IMR-90 (cell line): ENCODE measurements at regions not wholly inside any gene's neighbourhood (a gene's known extent, or its start where the extent isn't known, plus 50 kb on each side); places are given as distances from the start of the nearest gene placed in this dataset.
A peak's percentile ranks its signal among the peaks of the same experiment; 100 is the strongest.

Experiments
- ATAC-seq: fragments of 200-7000 bp; cut with Tn5 transposase; 2 replicates; pipeline ENCODE4 v1.9.1; 2020; ENCODE audit warnings: low read depth, mild to moderate bottlenecking, moderate library complexity
- BruUV-seq: library from RNA; stranded (reverse); fragments of 400-500 nt; replicated peaks from 2 replicates; lab custom pipeline; 2021; lab: Mats Ljungman, UMichigan
- CTCF ChIA-PET: fragments of 300-600 bp; formaldehyde crosslinking; extraction: SDS; loops from one replicate; lab custom pipeline; 2021; ENCODE audit warnings: antibody characterized with exemption; lab: Yijun Ruan, JAX
- POLR2A ChIA-PET: fragments of 300-600 bp; sonication (Branson Sonifier 250); formaldehyde crosslinking; loops from one replicate; lab custom pipeline; 2022; ENCODE audit warnings: antibody characterized with exemption; ENCODE audit not compliant: unreplicated experiment; lab: Charles Lee
- DNase-seq: peaks from one replicate; pipeline ENCODE4 v3.0.0; 2013
- H2AFZ ChIP-seq: replicated peaks from 2 replicates; pipeline ENCODE3; 2013; ENCODE audit warnings: low read length, mild to moderate bottlenecking; ENCODE audit not compliant: poor library complexity
- H2AK5ac ChIP-seq: 2 replicates; pipeline ENCODE4 v1.6.1; 2013; ENCODE audit warnings: low read depth, low read length, inconsistent platforms
- H2AK9ac ChIP-seq: replicated peaks from 2 replicates; pipeline ENCODE3; 2013; ENCODE audit warnings: mild to moderate bottlenecking, low read depth, low read length, moderate library complexity; ENCODE audit not compliant: poor library complexity
- H2BK120ac ChIP-seq: 2 replicates; pipeline ENCODE4 v1.6.1; 2013; ENCODE audit warnings: low read depth, low read length, inconsistent platforms
- H2BK15ac ChIP-seq: 3 replicates; pipeline ENCODE4 v1.6.1; 2013; ENCODE audit warnings: low read depth, low read length, inconsistent platforms
- H2BK20ac ChIP-seq: 2 replicates; pipeline ENCODE4 v1.6.1; 2013; ENCODE audit warnings: low read depth, mild to moderate bottlenecking, inconsistent platforms, low read length, moderate library complexity
- H2BK5ac ChIP-seq: 2 replicates; pipeline ENCODE4 v1.6.1; 2013; ENCODE audit warnings: mild to moderate bottlenecking, low read depth, low read length, inconsistent platforms; ENCODE audit not compliant: poor library complexity, severe bottlenecking
- H3K14ac ChIP-seq: replicated peaks from 2 replicates; pipeline ENCODE4 v1.6.1; 2013; ENCODE audit warnings: low read depth, low read length, inconsistent platforms
- H3K18ac ChIP-seq: 2 replicates; pipeline ENCODE4 v1.6.1; 2013; ENCODE audit warnings: low read depth, low read length, control low read depth
- H3K23ac ChIP-seq: 2 replicates; pipeline ENCODE4 v1.6.1; 2013; ENCODE audit warnings: low read depth, low read length, inconsistent platforms
- H3K27ac ChIP-seq: 2 replicates; pipeline ENCODE4 v1.5.1; 2013; ENCODE audit warnings: mild to moderate bottlenecking, control low read depth, low read length; ENCODE audit not compliant: insufficient read depth
- H3K27me3 ChIP-seq: 2 replicates; pipeline ENCODE4 v1.6.1; 2013; ENCODE audit warnings: low read length; ENCODE audit not compliant: control insufficient read depth, insufficient read depth
- H3K36me3 ChIP-seq: 2 replicates; pipeline ENCODE4 v1.6.1; 2013; ENCODE audit warnings: low read length, mixed read lengths; ENCODE audit not compliant: control insufficient read depth, insufficient read depth
- H3K4ac ChIP-seq: 2 replicates; pipeline ENCODE4 v1.6.1; 2013; ENCODE audit warnings: low read depth, low read length, inconsistent platforms
- H3K4me1 ChIP-seq: 2 replicates; pipeline ENCODE4 v1.6.1; 2013; ENCODE audit warnings: low read length, mixed read lengths; ENCODE audit not compliant: control insufficient read depth, insufficient read depth
- H3K4me2 ChIP-seq: 2 replicates; pipeline ENCODE4 v1.6.1; 2013; ENCODE audit warnings: low read depth, mild to moderate bottlenecking, control low read depth, low read length, moderate library complexity
- H3K4me3 ChIP-seq: 2 replicates; pipeline ENCODE4 v1.5.1; 2013; ENCODE audit warnings: low read depth, mild to moderate bottlenecking, control low read depth, low read length, moderate library complexity; ENCODE audit not compliant: insufficient read depth
- H3K56ac ChIP-seq: 2 replicates; pipeline ENCODE4 v1.6.1; 2013; ENCODE audit warnings: low read length, inconsistent platforms; ENCODE audit not compliant: insufficient read depth; ENCODE audit errors: extremely low read depth
- H3K79me1 ChIP-seq, 2 experiments: 2 replicates each; pipeline ENCODE4 v1.6.1; 2013; ENCODE audit warnings: low read length in 2 of 2, inconsistent platforms in 1 of 2, low read depth in 1 of 2
- H3K9ac ChIP-seq: 2 replicates; pipeline ENCODE4 v1.6.1; 2013; ENCODE audit warnings: low read depth, low read length, control low read depth
- H3K9me1 ChIP-seq: 2 replicates; pipeline ENCODE4 v1.6.1; 2013; ENCODE audit warnings: low read length, inconsistent platforms; ENCODE audit not compliant: insufficient read depth
- H3K9me3 ChIP-seq: 2 replicates; pipeline ENCODE4 v1.6.1; 2013; ENCODE audit warnings: low read length; ENCODE audit not compliant: control insufficient read depth, insufficient read depth
- H4K20me1 ChIP-seq: 2 replicates; pipeline ENCODE4 v1.6.1; 2013; ENCODE audit warnings: low read length, inconsistent platforms; ENCODE audit not compliant: insufficient read depth
- H4K5ac ChIP-seq: 2 replicates; pipeline ENCODE4 v1.6.1; 2013; ENCODE audit warnings: mild to moderate bottlenecking, low read depth, low read length, control low read depth
- H4K8ac ChIP-seq, 2 experiments: 2 replicates each; pipeline ENCODE4 v1.6.1; 2013; ENCODE audit warnings: low read depth in 2 of 2, low read length in 2 of 2, control low read depth in 1 of 2, inconsistent platforms in 1 of 2
- H4K91ac ChIP-seq: 2 replicates; pipeline ENCODE4 v1.6.1; 2013; ENCODE audit warnings: low read depth, low read length, inconsistent platforms; ENCODE audit not compliant: insufficient read depth
- BHLHE40 ChIP-seq: fragments of 150-350 bp; IDR thresholded peaks from 2 replicates; pipeline ENCODE4 v1.6.1; 2016; ENCODE audit warnings: mild to moderate bottlenecking, low read depth, low read length
- CEBPB ChIP-seq: IDR thresholded peaks from 2 replicates; pipeline ENCODE4 v1.6.1; 2012; ENCODE audit warnings: low read depth, low read length, improper control_type of control experiment
- CHD1 ChIP-seq: IDR thresholded peaks from 2 replicates; pipeline ENCODE4 v1.6.1; 2012; ENCODE audit warnings: low read depth, low read length, improper control_type of control experiment
- CTCF ChIP-seq: conservative IDR thresholded peaks from 2 replicates; pipeline ENCODE4 v1.5.1; 2012; ENCODE audit warnings: mild to moderate bottlenecking, low read depth, low read length, improper control_type of control experiment
- ELK1 ChIP-seq: fragments of 150-350 bp; IDR thresholded peaks from 2 replicates; pipeline ENCODE4 v1.6.1; 2016; ENCODE audit warnings: low read depth, mild to moderate bottlenecking, low read length, moderate library complexity, borderline replicate concordance
- FOS ChIP-seq: fragments of 150-350 bp; IDR thresholded peaks from 2 replicates; pipeline ENCODE4 v1.6.1; 2016; ENCODE audit warnings: low read depth, low read length
- MAFK ChIP-seq: IDR thresholded peaks from 2 replicates; pipeline ENCODE4 v1.6.1; 2012; ENCODE audit warnings: low read depth, low read length, improper control_type of control experiment
- MAZ ChIP-seq: IDR thresholded peaks from 2 replicates; pipeline ENCODE4 v1.6.1; 2012; ENCODE audit warnings: low read depth, mild to moderate bottlenecking, low read length, improper control_type of control experiment, moderate library complexity, borderline replicate concordance
- MXI1 ChIP-seq: IDR thresholded peaks from 2 replicates; pipeline ENCODE4 v1.6.1; 2012; ENCODE audit warnings: low read depth, mild to moderate bottlenecking, low read length, moderate library complexity, borderline replicate concordance
- NFE2L2 ChIP-seq: fragments of 150-350 bp; IDR thresholded peaks from 2 replicates; pipeline ENCODE4 v1.6.1; 2016; ENCODE audit warnings: low read depth, mild to moderate bottlenecking, low read length
- POLR2A ChIP-seq: IDR thresholded peaks from 2 replicates; pipeline ENCODE4 v1.6.1; 2012; ENCODE audit warnings: mild to moderate bottlenecking, low read depth, low read length
- RAD21 ChIP-seq: IDR thresholded peaks from 2 replicates; pipeline ENCODE4 v1.6.1; 2012; ENCODE audit warnings: low read length, improper control_type of control experiment
- RCOR1 ChIP-seq: IDR thresholded peaks from 2 replicates; pipeline ENCODE4 v1.6.1; 2012; ENCODE audit warnings: mild to moderate bottlenecking, low read length, improper control_type of control experiment; ENCODE audit not compliant: insufficient replicate concordance
- RFX5 ChIP-seq: IDR thresholded peaks from 2 replicates; pipeline ENCODE4 v1.8.0; 2012; ENCODE audit warnings: low read depth, mild to moderate bottlenecking, low read length, moderate library complexity
- SMC3 ChIP-seq: fragments of 150-350 bp; IDR thresholded peaks from 2 replicates; pipeline ENCODE4 v1.6.1; 2016; ENCODE audit warnings: low read depth, mild to moderate bottlenecking, antibody characterized with exemption, low read length, moderate library complexity
- USF2 ChIP-seq: fragments of 150-350 bp; IDR thresholded peaks from 2 replicates; pipeline ENCODE4 v1.6.1; 2017; ENCODE audit warnings: mild to moderate bottlenecking, antibody characterized with exemption, low read length, low read depth
- WGBS, 2 experiments: methylation state at CpG; one replicate each; pipeline versions ENCODE4 v1.1.5 to v1.1.7; 2013; ENCODE audit warnings: missing lambda C conversion rate in 2 of 2; ENCODE audit not compliant: insufficient read length in 1 of 2; ENCODE audit errors: extremely low coverage in 2 of 2; 5-methylcytosine and 5-hydroxymethylcytosine counted together
- dilution Hi-C: fragments of 300-500 bp; cut with HindIII; formaldehyde crosslinking; loops from one replicate; pipeline ENCODE4 v1.14.3; 2018; ENCODE audit warnings: low sequenced_read_pairs; ENCODE audit not compliant: unreplicated experiment
- in situ Hi-C: fragments of 300-500 bp; cut with MboI; formaldehyde crosslinking; loops from 3 replicates; pipeline ENCODE4 v1.14.3; 2019; ENCODE audit warnings: low sequenced_read_pairs, inconsistent platforms, mixed read lengths
- intact Hi-C: fragments of 100-400 bp; cut with micrococcal nuclease; formaldehyde crosslinking; loops from 2 replicates; pipeline ENCODE4 v1.10.0; 2022

GRCh38 chr18:43663159-43663558 is 385.9 kb upstream of the SYT4 start:
- H4K8ac ChIP-seq = no peak overlapping the region
- ATAC-seq (no peak), DNase-seq (no peak)
- ChIA-PET CTCF (no interaction called here), POLR2A (no interaction called here)
- peak overlapping the region; percentile 67 for H2BK5ac ChIP-seq
- H3K27ac ChIP-seq = no peak overlapping the region
- intact Hi-C loops = loop anchor here (10.0 kb wide), 2 partner anchors 272 to 1572 kb away; no protein-coding TSS in a partner anchor
- no peak overlapping the region for H2AFZ ChIP-seq
- H4K91ac ChIP-seq = no peak overlapping the region
- no peak overlapping the region for H3K4ac ChIP-seq
- H2BK15ac ChIP-seq = no peak overlapping the region
- H3K4me3 ChIP-seq = no peak overlapping the region
- H3K27me3 ChIP-seq = no peaks in the 10 kb centered on the region
- in situ Hi-C loops = no loop called here
- no peak overlapping the region; the same call in 1 of the 2 replicates for H2BK120ac ChIP-seq
- no CpG with 5 or more reads among the region's 1 CpG for WGBS, 2 experiments
- no peak overlapping the region for H3K18ac ChIP-seq
- TF ChIP-seq FOS (no peak), BHLHE40 (no peak), NFE2L2 (no peak), RFX5 (no peak), RCOR1 (no peak), MAZ (no peak), CHD1 (no peak), POLR2A (no peak), USF2 (no peak), CEBPB (no peak), MAFK (no peak), CTCF (no peak), ELK1 (no peak), MXI1 (no peak), RAD21 (no peak), SMC3 (no peak)
- no peaks in the 10 kb centered on the region for H3K9me3 ChIP-seq
- peaks cover 6% of the 10 kb centered on the region for H3K4me1 ChIP-seq
- H2AK9ac ChIP-seq = no peak overlapping the region
- no peak overlapping the region for H3K9ac ChIP-seq
- no peak overlapping the region for H3K4me2 ChIP-seq
- H3K23ac ChIP-seq = no peak overlapping the region
- dilution Hi-C loops = no loop called here
- no peak overlapping the region for H2AK5ac ChIP-seq
- BruUV-seq = no TSS peak
- no peaks in the 10 kb centered on the region for H3K79me1 ChIP-seq
- no peaks in the 10 kb centered on the region for H3K36me3 ChIP-seq
- no peaks in the 10 kb centered on the region for H4K20me1 ChIP-seq
- H3K56ac ChIP-seq = no peak overlapping the region
- H4K5ac ChIP-seq = no peak overlapping the region
- H2BK20ac ChIP-seq = peak overlapping the region; percentile 53; the same call in 1 of the 2 replicates
- H3K9me1 ChIP-seq = peaks cover 3% of the 10 kb centered on the region; the same call in 1 of the 2 replicates
- no peak overlapping the region for H3K14ac ChIP-seq
